Endodermal cell (in vitro differentiated cells): ENCODE measurements at regions not wholly inside any gene's neighbourhood (a gene's known extent, or its start where the extent isn't known, plus 50 kb on each side); places are given as distances from the start of the nearest gene placed in this dataset.

Experiments used
- DNase-seq: peaks from one replicate; pipeline ENCODE4 v3.0.0-alpha.2; 2017
- H3K27ac ChIP-seq: 2 replicates; pipeline ENCODE4 v1.5.1; 2013; ENCODE audit warnings: mild to moderate bottlenecking, low read depth, low read length, moderate library complexity
- H3K27me3 ChIP-seq: 2 replicates; pipeline ENCODE4 v1.6.1; 2013; ENCODE audit warnings: mild to moderate bottlenecking, low read length, moderate library complexity; ENCODE audit not compliant: insufficient read depth, control insufficient read depth, poor library complexity, severe bottlenecking
- H3K36me3 ChIP-seq: 2 replicates; pipeline ENCODE4 v1.7.0; 2013; ENCODE audit warnings: mild to moderate bottlenecking, low read length, moderate library complexity; ENCODE audit not compliant: control insufficient read depth, insufficient read depth
- H3K4me1 ChIP-seq: one replicate; pipeline ENCODE4 v1.7.0; 2013; ENCODE audit warnings: low read length; ENCODE audit not compliant: control insufficient read depth, insufficient read depth
- H3K4me3 ChIP-seq: 2 replicates; pipeline ENCODE4 v1.5.1; 2013; ENCODE audit warnings: mild to moderate bottlenecking, low read length, moderate library complexity
- H3K9ac ChIP-seq: 2 replicates; pipeline ENCODE4 v1.6.1; 2013; ENCODE audit warnings: mild to moderate bottlenecking, low read length, moderate library complexity; ENCODE audit not compliant: poor library complexity, severe bottlenecking; ENCODE audit errors: extremely low read depth
- H3K9me3 ChIP-seq: 2 replicates; pipeline ENCODE4 v1.6.1; 2013; ENCODE audit warnings: mild to moderate bottlenecking, low read length, moderate library complexity; ENCODE audit not compliant: control insufficient read depth
- H3K27ac Mint-ChIP-seq: 2 replicates; pipeline ENCODE4 v1.8.0; 2020; ENCODE audit warnings: mixed read lengths
- H3K27me3 Mint-ChIP-seq: 2 replicates; pipeline ENCODE4 v1.8.0; 2021; ENCODE audit warnings: mild to moderate bottlenecking, mixed read lengths; ENCODE audit not compliant: insufficient read depth
- H3K36me3 Mint-ChIP-seq: 2 replicates; pipeline ENCODE4 v1.8.0; 2020; ENCODE audit warnings: low read depth, mixed read lengths
- H3K4me1 Mint-ChIP-seq: 2 replicates; pipeline ENCODE4 v1.8.0; 2020; ENCODE audit warnings: mixed read lengths
- H3K4me3 Mint-ChIP-seq: 2 replicates; pipeline ENCODE4 v1.8.0; 2020; ENCODE audit warnings: mild to moderate bottlenecking, moderate library complexity, mixed read lengths
- H3K9me3 Mint-ChIP-seq: 2 replicates; pipeline ENCODE4 v1.8.0; 2020; ENCODE audit warnings: mild to moderate bottlenecking, mixed read lengths
- WGBS, 2 experiments: methylation state at CpG; one replicate each; pipeline versions ENCODE4 v1.1.5 to v1.1.7; 2013; ENCODE audit warnings: missing lambda C conversion rate in 2 of 2, mixed read lengths in 1 of 2; ENCODE audit not compliant: insufficient coverage in 1 of 2, insufficient read length in 1 of 2; 5-methylcytosine and 5-hydroxymethylcytosine counted together
- TF ChIP-seq, protein P1 (sequence below): fragments of 200-600 bp; sonication (generic); conservative IDR thresholded peaks from 2 replicates; pipeline ENCODE4 v1.5.0; 2021; ENCODE audit warnings: antibody characterized with exemption, mild to moderate bottlenecking

- WGBS, 2 experiments, result 92% methylated on average over 1 of the region's 2 CpGs; no CpG with 5 or more reads in 1 of the 2 experiments
- Mint-ChIP-seq H3K4me1 (no peaks in the 10 kb centered on the region), H3K9me3 (no peaks in the 10 kb centered on the region), H3K4me3 (no peak overlapping the region), H3K27me3 (peaks cover 61% of the 10 kb centered on the region), H3K27ac (no peak overlapping the region), H3K36me3 (no peaks in the 10 kb centered on the region)
- Histone ChIP-seq H3K4me3 (no peak overlapping the region), H3K27me3 (peaks cover 31% of the 10 kb centered on the region), H3K4me1 (no peaks in the 10 kb centered on the region), H3K9ac (no peak overlapping the region), H3K9me3 (no peaks in the 10 kb centered on the region), H3K36me3 (no peaks in the 10 kb centered on the region), H3K27ac (no peak overlapping the region)
- TF ChIP-seq, protein P1, sequence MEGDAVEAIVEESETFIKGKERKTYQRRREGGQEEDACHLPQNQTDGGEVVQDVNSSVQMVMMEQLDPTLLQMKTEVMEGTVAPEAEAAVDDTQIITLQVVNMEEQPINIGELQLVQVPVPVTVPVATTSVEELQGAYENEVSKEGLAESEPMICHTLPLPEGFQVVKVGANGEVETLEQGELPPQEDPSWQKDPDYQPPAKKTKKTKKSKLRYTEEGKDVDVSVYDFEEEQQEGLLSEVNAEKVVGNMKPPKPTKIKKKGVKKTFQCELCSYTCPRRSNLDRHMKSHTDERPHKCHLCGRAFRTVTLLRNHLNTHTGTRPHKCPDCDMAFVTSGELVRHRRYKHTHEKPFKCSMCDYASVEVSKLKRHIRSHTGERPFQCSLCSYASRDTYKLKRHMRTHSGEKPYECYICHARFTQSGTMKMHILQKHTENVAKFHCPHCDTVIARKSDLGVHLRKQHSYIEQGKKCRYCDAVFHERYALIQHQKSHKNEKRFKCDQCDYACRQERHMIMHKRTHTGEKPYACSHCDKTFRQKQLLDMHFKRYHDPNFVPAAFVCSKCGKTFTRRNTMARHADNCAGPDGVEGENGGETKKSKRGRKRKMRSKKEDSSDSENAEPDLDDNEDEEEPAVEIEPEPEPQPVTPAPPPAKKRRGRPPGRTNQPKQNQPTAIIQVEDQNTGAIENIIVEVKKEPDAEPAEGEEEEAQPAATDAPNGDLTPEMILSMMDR, result no peak
- no peak for DNase-seq
These were observed 72.0 kb downstream of the CNTN3 start for GRCh38 chr3:74542441-74542840.

DNA sequence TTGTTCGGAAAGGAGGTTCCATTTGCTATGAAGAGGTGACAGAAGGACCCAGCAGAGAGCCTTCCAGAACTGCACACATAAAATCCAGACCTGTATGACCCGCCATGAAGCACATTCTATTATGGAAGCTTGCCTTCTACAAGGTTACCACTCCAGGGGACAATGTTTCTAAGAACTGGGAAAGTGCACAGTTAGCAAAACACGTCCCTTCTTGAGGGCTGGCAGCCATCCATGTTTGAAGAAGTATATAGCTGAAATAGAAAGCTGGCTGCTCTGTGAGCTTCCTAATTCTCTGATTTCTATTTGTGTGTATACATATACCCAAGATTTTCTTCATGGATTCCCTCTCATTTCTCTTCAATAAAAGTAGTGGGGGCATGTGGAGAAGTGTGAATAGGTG is 74.6 kb downstream of the CNTN3 start:
- no peak overlapping the region for H3K27ac Mint-ChIP-seq
- Histone ChIP-seq H3K9ac (no peak overlapping the region), H3K27me3 (peaks cover 47% of the 10 kb centered on the region), H3K4me3 (no peak overlapping the region), H3K36me3 (no peaks in the 10 kb centered on the region), H3K9me3 (no peaks in the 10 kb centered on the region), H3K27ac (no peak overlapping the region), H3K4me1 (peaks cover 6% of the 10 kb centered on the region)
- WGBS, 2 experiments, result 90 to 97% methylated on average over 3 of the region's 3 CpGs
- no peak overlapping the region for H3K4me3 Mint-ChIP-seq
- DNase-seq, result no peak
- H3K27me3 Mint-ChIP-seq, result peaks cover 83% of the 10 kb centered on the region
- TF ChIP-seq, protein P1, result no peak
- no peaks in the 10 kb centered on the region for H3K36me3 Mint-ChIP-seq
- H3K9me3 Mint-ChIP-seq, result no peaks in the 10 kb centered on the region
- peaks cover 6% of the 10 kb centered on the region for H3K4me1 Mint-ChIP-seq

GRCh38 chr3:74538669-74539068 is 75.8 kb downstream of the CNTN3 start:
- Mint-ChIP-seq H3K27ac (no peak overlapping the region), H3K4me3 (no peak overlapping the region), H3K36me3 (no peaks in the 10 kb centered on the region), H3K27me3 (peaks cover 82% of the 10 kb centered on the region), H3K4me1 (peaks cover 13% of the 10 kb centered on the region), H3K9me3 (no peaks in the 10 kb centered on the region)
- Histone ChIP-seq H3K27me3 (peaks cover 53% of the 10 kb centered on the region), H3K9me3 (no peaks in the 10 kb centered on the region), H3K36me3 (no peaks in the 10 kb centered on the region), H3K4me3 (no peak overlapping the region), H3K27ac (no peak overlapping the region), H3K9ac (no peak overlapping the region), H3K4me1 (peaks cover 6% of the 10 kb centered on the region)
- WGBS, 2 experiments, result 88 to 92% methylated on average over 1 of the region's 1 CpG
- no peak for DNase-seq
- TF ChIP-seq, protein P1, result no peak
